Gastroesophageal sphincter (tissue), 3 donors: ENCODE measurements at regions not wholly inside any gene's neighbourhood (a gene's known extent, or its start where the extent isn't known, plus 50 kb on each side); places are given as distances from the start of the nearest gene placed in this dataset.

Experiments used
- EP300 ChIP-seq: sonication (generic); formaldehyde crosslinking; IDR thresholded peaks from one replicate; pipeline ENCODE4 v1.6.1; 2017; ENCODE audit warnings: antibody characterized with exemption, mild to moderate bottlenecking
- POLR2A ChIP-seq, 2 donors: fragments of 450-650 bp; IDR thresholded peaks; one replicate each; pipeline ENCODE4 v1.6.1; 2017; ENCODE audit warnings: antibody characterized with exemption in 2 of 2, mild to moderate bottlenecking in 2 of 2, moderate library complexity in 1 of 2
- POLR2AphosphoS5 ChIP-seq: sonication (generic); formaldehyde crosslinking; IDR thresholded peaks from one replicate; pipeline ENCODE4 v1.6.1; 2017; ENCODE audit warnings: antibody characterized with exemption
- TF ChIP-seq, protein P1 (sequence below), 4 experiments: fragments of 200-600 bp in 2 of 4; fragments of 450-650 bp in 2 of 4; sonication (generic) in 1 of 4; IDR thresholded peaks; one replicate each; pipeline ENCODE4 v1.5.1; 2017 to 2019; ENCODE audit warnings: antibody characterized with exemption in 4 of 4, mild to moderate bottlenecking in 2 of 4, moderate library complexity in 2 of 4

DNA sequence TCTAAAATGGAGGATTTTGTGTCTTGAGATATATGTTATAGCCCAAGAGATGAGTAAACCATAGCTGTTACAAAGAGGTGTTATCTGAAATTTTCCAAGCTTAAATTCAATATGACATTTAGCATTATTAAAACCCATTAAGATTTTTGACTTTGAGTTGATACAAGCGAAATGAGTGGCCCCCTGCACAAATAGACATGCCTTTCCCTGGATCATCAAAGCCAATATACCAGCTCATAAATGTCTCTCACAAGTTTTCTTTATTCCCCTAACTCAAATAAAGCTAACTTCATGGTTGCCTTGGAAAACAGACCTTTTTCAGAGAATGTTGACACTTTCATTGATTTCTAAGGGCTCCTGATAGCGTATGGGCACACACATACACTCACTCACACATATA, 55.5 kb upstream of the TIAM1 start:
- TF ChIP-seq, protein P1, sequence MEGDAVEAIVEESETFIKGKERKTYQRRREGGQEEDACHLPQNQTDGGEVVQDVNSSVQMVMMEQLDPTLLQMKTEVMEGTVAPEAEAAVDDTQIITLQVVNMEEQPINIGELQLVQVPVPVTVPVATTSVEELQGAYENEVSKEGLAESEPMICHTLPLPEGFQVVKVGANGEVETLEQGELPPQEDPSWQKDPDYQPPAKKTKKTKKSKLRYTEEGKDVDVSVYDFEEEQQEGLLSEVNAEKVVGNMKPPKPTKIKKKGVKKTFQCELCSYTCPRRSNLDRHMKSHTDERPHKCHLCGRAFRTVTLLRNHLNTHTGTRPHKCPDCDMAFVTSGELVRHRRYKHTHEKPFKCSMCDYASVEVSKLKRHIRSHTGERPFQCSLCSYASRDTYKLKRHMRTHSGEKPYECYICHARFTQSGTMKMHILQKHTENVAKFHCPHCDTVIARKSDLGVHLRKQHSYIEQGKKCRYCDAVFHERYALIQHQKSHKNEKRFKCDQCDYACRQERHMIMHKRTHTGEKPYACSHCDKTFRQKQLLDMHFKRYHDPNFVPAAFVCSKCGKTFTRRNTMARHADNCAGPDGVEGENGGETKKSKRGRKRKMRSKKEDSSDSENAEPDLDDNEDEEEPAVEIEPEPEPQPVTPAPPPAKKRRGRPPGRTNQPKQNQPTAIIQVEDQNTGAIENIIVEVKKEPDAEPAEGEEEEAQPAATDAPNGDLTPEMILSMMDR (IDR thresholded peaks at IDR 0.05): no peak
- no peak for TF ChIP-seq POLR2A (IDR thresholded peaks at IDR 0.05)
- TF ChIP-seq POLR2AphosphoS5: no peak
- no peak for TF ChIP-seq EP300
